Adipocyte (in vitro differentiated cells): ENCODE measurements at regions not wholly inside any gene's neighbourhood (a gene's known extent, or its start where the extent isn't known, plus 50 kb on each side); places are given as distances from the start of the nearest gene placed in this dataset.

Source experiments
- DNase-seq: peaks from one replicate; pipeline ENCODE4 v3.0.0-alpha.2; 2015; ENCODE audit warnings: low read depth
- H3K27me3 ChIP-seq: replicated peaks from 2 replicates; pipeline ENCODE4 v1.7.0; 2013; ENCODE audit warnings: mild to moderate bottlenecking, low read length, moderate library complexity; ENCODE audit not compliant: control insufficient read depth, insufficient read depth
- H3K36me3 ChIP-seq: 2 replicates; pipeline ENCODE4 v1.7.0; 2013; ENCODE audit warnings: low read length, mild to moderate bottlenecking, moderate library complexity; ENCODE audit not compliant: control insufficient read depth, insufficient read depth, severe bottlenecking
- H3K4me1 ChIP-seq: 2 replicates; pipeline ENCODE4 v1.7.0; 2013; ENCODE audit warnings: mild to moderate bottlenecking, low read length, moderate library complexity; ENCODE audit not compliant: control insufficient read depth, insufficient read depth
- H3K4me3 ChIP-seq: 2 replicates; pipeline ENCODE4 v1.7.0; 2013; ENCODE audit warnings: mild to moderate bottlenecking, low read length, moderate library complexity
- H3K9ac ChIP-seq: 2 replicates; pipeline ENCODE4 v1.7.0; 2013; ENCODE audit warnings: mild to moderate bottlenecking, low read length, moderate library complexity
- H3K9me3 ChIP-seq: 2 replicates; pipeline ENCODE4 v1.7.0; 2013; ENCODE audit warnings: mild to moderate bottlenecking, low read length, moderate library complexity; ENCODE audit not compliant: control insufficient read depth

GRCh38 chr3:99520513-99520912 lies 117.9 kb upstream of the COL8A1 start:
- H3K4me3 ChIP-seq = no peak overlapping the region
- DNase-seq = no peak
- H3K4me1 ChIP-seq = peaks cover 8% of the 10 kb centered on the region

DNA sequence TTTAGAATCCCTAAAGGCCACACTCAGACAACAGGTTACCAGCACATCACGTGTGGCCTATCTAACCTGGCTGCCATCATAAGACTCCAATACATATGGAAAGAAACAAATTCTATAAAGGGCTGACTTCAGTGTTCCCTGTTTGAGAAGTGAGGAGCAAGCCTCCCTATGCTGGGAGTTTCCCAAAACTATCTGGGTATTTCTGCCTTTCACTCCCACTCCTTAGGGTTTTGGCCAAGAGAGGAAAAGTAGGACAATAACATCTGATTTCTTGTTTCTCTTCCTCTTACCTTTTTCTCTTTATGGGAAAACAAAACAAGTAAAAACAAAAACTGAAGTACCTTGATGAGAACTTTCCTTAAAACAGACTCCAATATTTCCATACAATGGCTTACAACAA lies 121.5 kb upstream of the COL8A1 start:
- peaks cover 6% of the 10 kb centered on the region for H3K4me1 ChIP-seq
- no peak overlapping the region for H3K9ac ChIP-seq
- H3K36me3 ChIP-seq = no peaks in the 10 kb centered on the region
- no peak for DNase-seq
- H3K9me3 ChIP-seq = no peaks in the 10 kb centered on the region
- H3K4me3 ChIP-seq = no peak overlapping the region
- no peaks in the 10 kb centered on the region for H3K27me3 ChIP-seq

More at GRCh38 chr3:99520513-99520912, 117.9 kb upstream of the COL8A1 start:
- Histone ChIP-seq H3K9me3 (peaks cover under 1% of the 10 kb centered on the region), H3K36me3 (no peaks in the 10 kb centered on the region), H3K9ac (no peak overlapping the region), H3K27me3 (no peaks in the 10 kb centered on the region)

DNA sequence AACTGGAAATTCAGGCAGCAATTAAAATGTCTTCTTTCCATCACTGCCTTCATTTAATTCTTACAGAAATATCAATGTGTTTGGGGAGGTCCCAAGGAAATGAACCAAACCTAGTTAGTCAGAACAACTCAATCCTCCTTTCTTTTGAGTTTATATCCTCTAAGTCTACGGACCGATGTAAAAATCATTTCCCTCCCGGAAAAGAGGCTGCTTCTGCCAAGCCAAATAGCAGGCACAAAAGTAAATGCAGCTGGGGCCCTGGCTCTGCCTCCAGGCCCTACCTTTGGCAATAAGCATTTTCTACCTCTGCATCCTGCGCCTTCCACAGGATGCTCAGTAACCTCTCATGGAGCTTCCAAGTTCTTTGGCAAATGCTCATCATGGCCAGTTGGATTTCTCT lies 122.5 kb upstream of the COL8A1 start:
- Histone ChIP-seq H3K9ac (no peak overlapping the region), H3K27me3 (no peaks in the 10 kb centered on the region), H3K4me3 (no peak overlapping the region), H3K4me1 (no peaks in the 10 kb centered on the region), H3K9me3 (no peaks in the 10 kb centered on the region), H3K36me3 (no peaks in the 10 kb centered on the region)
- DNase-seq = no peak

DNA sequence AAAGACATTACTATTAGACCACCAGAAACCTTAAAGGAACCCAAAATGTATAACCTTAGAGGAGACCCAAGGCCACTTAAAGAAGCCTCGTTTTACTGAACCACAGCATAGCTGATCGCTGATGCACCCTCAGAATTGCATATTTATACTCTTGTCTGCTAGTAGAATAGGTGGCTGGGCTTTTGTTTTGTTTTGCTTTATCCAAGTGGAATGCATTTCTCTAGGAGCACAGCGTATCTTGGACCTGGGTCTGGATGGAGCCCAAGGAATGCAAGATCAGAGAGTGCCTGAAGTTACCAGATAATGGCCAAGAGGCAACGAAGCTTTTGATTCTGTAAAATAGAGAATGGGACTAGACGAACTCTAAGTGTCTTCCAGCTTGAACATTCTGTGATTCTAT lies 129.2 kb upstream of the COL8A1 start:
- H3K9me3 ChIP-seq = no peaks in the 10 kb centered on the region
- peak; percentile 75 for DNase-seq
- H3K36me3 ChIP-seq = no peaks in the 10 kb centered on the region

GRCh38 chr3:99508191-99508590 lies 130.2 kb upstream of the COL8A1 start:
- peak overlapping the region; percentile 42 for H3K9ac ChIP-seq
- H3K4me3 ChIP-seq = no peak overlapping the region
- DNase-seq = no peak
- no peaks in the 10 kb centered on the region for H3K9me3 ChIP-seq
- no peaks in the 10 kb centered on the region for H3K36me3 ChIP-seq
- H3K4me1 ChIP-seq = peaks cover 50% of the 10 kb centered on the region
- H3K27me3 ChIP-seq = no peaks in the 10 kb centered on the region

More for the DNA sequence above, 129.2 kb upstream of the COL8A1 start:
- peaks cover 40% of the 10 kb centered on the region for H3K4me1 ChIP-seq
- no peak overlapping the region for H3K4me3 ChIP-seq
- no peak overlapping the region for H3K9ac ChIP-seq
- H3K27me3 ChIP-seq = no peaks in the 10 kb centered on the region

DNA sequence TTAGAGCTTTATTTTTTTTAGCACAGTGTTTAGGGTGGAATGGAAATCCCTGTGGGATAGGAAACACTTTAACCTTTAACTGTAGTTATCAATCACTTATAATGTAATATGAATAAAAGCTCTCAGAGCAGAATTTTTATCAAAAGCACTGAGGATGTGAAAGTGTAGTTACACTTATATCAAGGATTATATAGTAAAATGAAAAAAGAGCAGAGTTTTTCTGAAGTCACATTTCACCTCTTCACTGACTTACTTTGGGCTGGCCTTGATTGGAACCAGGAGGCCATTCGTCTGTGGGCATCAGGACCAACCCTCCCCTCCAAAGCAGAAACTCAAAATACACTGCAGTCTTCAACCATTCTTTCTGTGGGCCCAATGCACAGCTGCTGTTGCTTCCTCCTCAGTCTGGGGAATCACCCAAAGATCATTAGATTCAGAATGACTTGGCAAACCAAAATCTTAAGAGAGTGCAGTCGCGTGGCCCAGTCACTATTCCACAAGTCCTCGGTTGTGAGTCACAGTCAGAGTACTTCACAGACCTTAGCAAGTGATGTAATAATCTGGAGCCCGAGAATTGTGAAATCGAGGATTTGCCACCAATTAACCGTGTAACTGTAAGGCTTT lies 132.6 kb upstream of the COL8A1 start:
- H3K27me3 ChIP-seq = no peaks in the 10 kb centered on the region
- H3K4me3 ChIP-seq = no peak overlapping the region
- DNase-seq = peak; percentile 88
- H3K9ac ChIP-seq = peak overlapping the region; percentile 48
- peaks cover 58% of the 10 kb centered on the region for H3K4me1 ChIP-seq
- no peaks in the 10 kb centered on the region for H3K36me3 ChIP-seq
- no peaks in the 10 kb centered on the region for H3K9me3 ChIP-seq

DNA sequence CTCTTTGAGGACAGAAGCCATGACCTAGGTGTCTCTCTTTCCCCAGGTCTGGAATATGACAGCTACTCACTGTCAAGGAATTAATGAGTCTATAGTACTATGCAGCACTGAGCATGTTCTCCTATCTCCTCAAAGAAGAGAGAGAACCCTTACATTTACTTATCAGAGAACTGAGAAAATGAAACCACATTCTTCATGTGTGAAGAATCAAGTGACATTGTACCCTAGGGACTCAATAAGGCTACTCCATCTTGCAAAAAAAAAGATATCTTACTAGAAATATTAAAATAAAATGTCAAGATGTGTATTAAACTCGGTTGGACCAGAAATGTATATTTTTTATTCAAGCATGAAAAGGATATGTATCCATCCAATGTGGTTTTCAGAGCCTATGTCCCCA lies 133.2 kb upstream of the COL8A1 start:
- Histone ChIP-seq H3K9me3 (no peaks in the 10 kb centered on the region), H3K36me3 (no peaks in the 10 kb centered on the region), H3K4me3 (no peak overlapping the region), H3K9ac (peak overlapping the region; percentile 48), H3K4me1 (peaks cover 58% of the 10 kb centered on the region), H3K27me3 (no peaks in the 10 kb centered on the region)
- DNase-seq = no peak

DNA sequence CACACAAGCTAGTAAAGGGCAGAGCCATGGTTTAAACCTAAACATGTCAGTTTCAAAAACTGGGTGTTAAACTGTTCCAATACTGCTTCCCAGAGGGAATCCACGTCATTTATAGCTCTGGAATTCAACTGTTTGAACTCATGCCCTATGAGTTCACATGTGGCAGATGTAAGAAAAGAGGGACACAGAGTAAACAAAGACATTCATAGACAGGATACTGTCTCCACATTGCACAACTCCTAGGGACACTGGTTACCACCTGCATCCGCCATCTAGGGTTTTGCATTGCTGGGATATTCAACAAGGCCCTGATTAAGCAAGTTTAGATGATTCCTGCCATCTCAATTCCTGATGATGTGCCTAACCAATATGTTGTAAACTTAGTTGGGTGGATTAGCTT lies 134.1 kb upstream of the COL8A1 start:
- Histone ChIP-seq H3K9ac (peak overlapping the region; percentile 68), H3K4me1 (peaks cover 62% of the 10 kb centered on the region), H3K36me3 (no peaks in the 10 kb centered on the region), H3K27me3 (no peaks in the 10 kb centered on the region), H3K4me3 (no peak overlapping the region), H3K9me3 (no peaks in the 10 kb centered on the region)
- DNase-seq = no peak

DNA sequence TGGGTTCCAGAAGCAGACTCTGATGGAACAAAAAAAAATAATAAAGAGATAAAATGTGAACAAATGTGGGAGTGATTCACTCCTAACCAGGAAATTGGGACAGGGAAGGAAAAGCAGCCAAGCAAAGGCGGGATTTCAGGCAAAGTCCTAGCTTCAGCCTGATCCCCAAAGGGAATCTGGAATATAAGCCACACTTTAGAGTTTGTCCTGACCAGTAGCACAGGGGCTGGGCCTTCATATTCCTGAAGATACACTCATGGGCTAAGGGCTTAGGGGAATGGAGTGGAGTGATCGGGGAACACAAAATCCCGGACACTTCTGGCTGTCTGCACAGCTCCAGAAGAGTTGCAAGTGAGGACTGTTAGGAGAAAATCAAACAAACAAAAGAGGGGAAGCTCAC lies 135.0 kb upstream of the COL8A1 start:
- DNase-seq = no peak
- H3K9ac ChIP-seq = peak overlapping the region; percentile 68
- peaks cover 59% of the 10 kb centered on the region for H3K4me1 ChIP-seq
- H3K4me3 ChIP-seq = peak overlapping the region; percentile 40
- no peaks in the 10 kb centered on the region for H3K27me3 ChIP-seq
- no peaks in the 10 kb centered on the region for H3K36me3 ChIP-seq
- H3K9me3 ChIP-seq = no peaks in the 10 kb centered on the region

GRCh38 chr3:99502871-99503270 lies 135.5 kb upstream of the COL8A1 start:
- H3K4me1 ChIP-seq = peaks cover 54% of the 10 kb centered on the region
- no peak overlapping the region for H3K4me3 ChIP-seq
- H3K9ac ChIP-seq = peak overlapping the region; percentile 68
- no peak for DNase-seq
- no peaks in the 10 kb centered on the region for H3K27me3 ChIP-seq
- no peaks in the 10 kb centered on the region for H3K9me3 ChIP-seq
- no peaks in the 10 kb centered on the region for H3K36me3 ChIP-seq

DNA sequence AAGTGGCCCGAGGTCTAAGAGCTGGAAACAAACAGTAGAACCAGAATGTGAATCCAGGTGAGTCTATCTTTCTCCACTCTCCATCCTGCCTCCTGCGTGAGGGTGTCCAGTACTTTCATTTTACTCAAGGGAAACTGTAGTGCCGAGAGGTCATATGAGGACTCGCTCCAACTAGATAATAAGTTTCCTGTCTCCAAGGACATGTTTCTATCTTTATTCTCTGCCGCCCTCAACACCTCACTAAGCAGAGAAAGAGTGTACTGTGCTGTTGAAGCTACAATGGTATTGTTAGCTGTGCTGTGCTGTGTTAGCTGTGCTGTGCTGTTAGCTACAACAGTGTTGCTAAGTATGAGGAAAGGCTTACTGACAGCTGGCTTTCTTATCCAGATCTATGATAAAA lies 137.9 kb upstream of the COL8A1 start:
- DNase-seq = no peak
- Histone ChIP-seq H3K27me3 (no peaks in the 10 kb centered on the region), H3K9ac (no peak overlapping the region), H3K4me1 (peaks cover 46% of the 10 kb centered on the region), H3K9me3 (peaks cover 11% of the 10 kb centered on the region), H3K4me3 (no peak overlapping the region), H3K36me3 (no peaks in the 10 kb centered on the region)
